Renal cortical epithelial cell (primary cell): ENCODE measurements at regions not wholly inside any gene's neighbourhood (a gene's known extent, or its start where the extent isn't known, plus 50 kb on each side); places are given as distances from the start of the nearest gene placed in this dataset.
A peak's percentile ranks its signal among the peaks of the same experiment; 100 is the strongest.
"Not testable (repeated sequence)": the region's sequence is repeated elsewhere in the genome, so short reads cannot be mapped to it uniquely, and the experiment has no call there.

Experiments
- DNase-seq: peaks from one replicate; pipeline ENCODE4 v3.0.0-alpha.2; 2011; ENCODE audit warnings: low read depth

GRCh38 chr11:69572233-69572860 lies 68.6 kb upstream of the CCND1 start:
- no peak for DNase-seq

GRCh38 chr11:69572861-69573260 lies 68.1 kb upstream of the CCND1 start:
- DNase-seq = no peak

- no peak for DNase-seq
Measured at GRCh38 chr11:69573761-69574607, 67.0 kb upstream of the CCND1 start.

GRCh38 chr11:69574608-69575255 lies 66.2 kb upstream of the CCND1 start:
- no peak for DNase-seq

GRCh38 chr11:69575296-69576068 lies 65.5 kb upstream of the CCND1 start:
- no peak for DNase-seq

GRCh38 chr11:69576069-69576782 lies 64.7 kb upstream of the CCND1 start:
- no peak for DNase-seq

GRCh38 chr11:69578167-69578566 lies 62.8 kb upstream of the CCND1 start:
- DNase-seq = no peak

GRCh38 chr11:69580529-69580928 lies 60.4 kb upstream of the CCND1 start:
- DNase-seq = no peak

GRCh38 chr11:69582756-69583467 lies 58.0 kb upstream of the CCND1 start:
- DNase-seq = no peak

- no peak for DNase-seq
Measured at GRCh38 chr11:69584160-69584559, 56.8 kb upstream of the CCND1 start.

GRCh38 chr11:69585385-69585784 lies 55.6 kb upstream of the CCND1 start:
- DNase-seq = no peak

GRCh38 chr11:69587454-69588090 lies 53.4 kb upstream of the CCND1 start:
- peak; percentile 44 for DNase-seq

GRCh38 chr11:69588270-69588669 lies 52.7 kb upstream of the CCND1 start:
- peak; percentile 45 for DNase-seq

- DNase-seq = not testable (repeated sequence)
Measured at GRCh38 chr11:69590088-69590487, 50.9 kb upstream of the CCND1 start.
